ENCODE measurements at regions not wholly inside any gene's neighbourhood (a gene's known extent, or its start where the extent isn't known, plus 50 kb on each side); places are given as distances from the start of the nearest gene placed in this dataset.
"Not testable (repeated sequence)": the region's sequence is repeated elsewhere in the genome, so short reads cannot be mapped to it uniquely, and the experiment has no call there.

GRCh38 chr4:40681600-40681999, 51.9 kb upstream of the RBM47 start:
- no peak for DNase-seq (ENCODE audit: low read depth)

GRCh38 chr4:40682290-40683101, 52.8 kb upstream of the RBM47 start:
- DNase-seq (ENCODE audit: low read depth): no peak

GRCh38 chr4:40683536-40684145, 54.0 kb upstream of the RBM47 start:
- not testable (repeated sequence) for DNase-seq (ENCODE audit: low read depth)

- no peak for DNase-seq (ENCODE audit: low read depth)
These were observed 54.7 kb upstream of the RBM47 start for GRCh38 chr4:40684404-40684803.

GRCh38 chr4:40685300-40685699, 55.6 kb upstream of the RBM47 start:
- DNase-seq (ENCODE audit: low read depth): peak; percentile 79

- DNase-seq (ENCODE audit: low read depth): no peak
These were observed 56.6 kb upstream of the RBM47 start for GRCh38 chr4:40686081-40686913.

GRCh38 chr4:40687676-40688389, 58.2 kb upstream of the RBM47 start:
- no peak for DNase-seq (ENCODE audit: low read depth)

- no peak for DNase-seq (ENCODE audit: low read depth)
These were observed 58.9 kb upstream of the RBM47 start for GRCh38 chr4:40688446-40689095.

GRCh38 chr4:40693946-40694345, 55.8 kb upstream of the NSUN7 start:
- no peak for DNase-seq (ENCODE audit: low read depth)

- not testable (repeated sequence) for DNase-seq (ENCODE audit: low read depth)
These were observed 52.3 kb upstream of the NSUN7 start for GRCh38 chr4:40697476-40697875.

- no peak for DNase-seq (ENCODE audit: low read depth)
These were observed 51.0 kb upstream of the NSUN7 start for GRCh38 chr4:40698733-40699132.

GRCh38 chr4:40699648-40700047, 50.1 kb upstream of the NSUN7 start:
- DNase-seq (ENCODE audit: low read depth): peak; percentile 20
